Stimulated activated CD4-positive, alpha-beta T cell treated with anti-CD3 and anti-CD28 coated beads, TNF-alpha, amount 100 ng/mL, for 4 hours (primary cell): ENCODE measurements at regions not wholly inside any gene's neighbourhood (a gene's known extent, or its start where the extent isn't known, plus 50 kb on each side); places are given as distances from the start of the nearest gene placed in this dataset.

ENCODE experiments used
- DNase-seq, 3 experiments: peaks; one replicate each; pipeline ENCODE4 v3.0.0-alpha.2; 2020; ENCODE audit warnings: low read depth in 3 of 3

- DNase-seq: no peak
Observed at GRCh38 chr4:38313175-38313574, 350.8 kb upstream of the KLF3 start.

GRCh38 chr4:38313999-38314561 is 349.9 kb upstream of the KLF3 start:
- no peak for DNase-seq

GRCh38 chr4:38314663-38315062 is 349.3 kb upstream of the KLF3 start:
- no peak for DNase-seq

DNA sequence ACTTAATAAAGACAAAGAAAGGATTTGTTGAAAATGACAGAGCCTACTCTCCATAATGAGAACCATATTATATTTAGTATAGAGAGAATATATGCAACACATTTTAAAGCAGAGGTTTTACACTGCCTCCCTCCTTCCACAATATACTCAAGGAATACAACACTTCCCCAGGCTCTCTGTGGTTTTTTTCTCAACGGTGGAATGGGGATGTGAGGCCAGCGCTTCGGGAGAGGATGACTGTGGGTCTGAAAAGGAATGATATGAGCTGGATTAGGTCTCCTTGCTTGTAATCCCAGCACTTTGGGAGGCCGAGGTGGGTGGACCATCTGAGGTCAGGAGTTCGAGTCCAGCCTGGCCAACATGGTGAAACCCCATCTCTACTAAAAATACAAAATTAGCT is 348.7 kb upstream of the KLF3 start:
- no peak for DNase-seq

DNA sequence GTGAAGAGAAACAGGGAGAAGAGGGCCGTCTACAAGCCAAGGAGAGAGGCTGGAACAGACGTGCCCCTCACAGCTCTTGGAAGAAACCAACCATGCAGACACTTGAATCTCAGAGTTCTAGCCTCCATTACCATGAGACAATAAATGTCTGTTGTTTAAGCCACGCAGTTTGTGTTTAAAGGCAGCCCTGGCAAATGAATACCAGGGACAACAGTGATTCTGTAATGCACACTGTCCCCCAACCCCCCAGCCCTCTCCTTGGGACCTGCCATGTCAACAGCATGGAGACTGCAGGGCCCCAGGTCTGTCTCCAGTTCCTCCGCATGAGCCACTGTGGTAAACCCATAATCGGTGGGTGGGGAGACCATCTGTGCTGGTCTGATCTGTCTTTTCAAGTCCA is 348.0 kb upstream of the KLF3 start:
- DNase-seq: no peak

DNA sequence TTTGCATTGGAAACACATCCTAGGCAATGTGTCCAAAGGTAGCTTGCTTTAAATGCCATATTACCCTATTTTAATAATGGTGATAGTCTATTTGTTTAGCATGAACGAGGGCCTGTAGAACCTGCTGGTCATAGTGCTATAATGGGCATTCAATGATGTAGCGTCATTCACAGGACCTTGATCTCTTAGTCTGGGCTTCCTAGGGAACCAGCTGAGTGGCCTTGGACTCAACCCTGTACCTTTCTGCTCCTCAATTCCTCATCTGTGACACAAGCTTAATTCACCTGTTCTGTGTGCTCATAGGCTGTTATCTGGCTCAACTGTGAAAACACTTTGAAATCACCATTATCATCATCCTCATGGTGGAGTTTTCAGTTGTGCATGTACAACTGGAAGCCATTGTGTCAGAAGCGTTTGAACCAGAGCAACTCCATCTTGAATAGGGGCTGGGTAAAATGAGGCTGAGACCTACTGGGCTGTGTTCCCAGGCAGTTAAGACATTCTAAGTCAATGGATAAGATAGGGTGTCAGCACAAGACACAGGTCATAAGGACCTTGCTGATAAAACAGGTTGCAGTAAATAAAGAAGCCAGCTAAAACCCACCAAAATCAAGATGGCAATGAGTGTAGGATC is 346.8 kb upstream of the KLF3 start:
- no peak for DNase-seq

DNA sequence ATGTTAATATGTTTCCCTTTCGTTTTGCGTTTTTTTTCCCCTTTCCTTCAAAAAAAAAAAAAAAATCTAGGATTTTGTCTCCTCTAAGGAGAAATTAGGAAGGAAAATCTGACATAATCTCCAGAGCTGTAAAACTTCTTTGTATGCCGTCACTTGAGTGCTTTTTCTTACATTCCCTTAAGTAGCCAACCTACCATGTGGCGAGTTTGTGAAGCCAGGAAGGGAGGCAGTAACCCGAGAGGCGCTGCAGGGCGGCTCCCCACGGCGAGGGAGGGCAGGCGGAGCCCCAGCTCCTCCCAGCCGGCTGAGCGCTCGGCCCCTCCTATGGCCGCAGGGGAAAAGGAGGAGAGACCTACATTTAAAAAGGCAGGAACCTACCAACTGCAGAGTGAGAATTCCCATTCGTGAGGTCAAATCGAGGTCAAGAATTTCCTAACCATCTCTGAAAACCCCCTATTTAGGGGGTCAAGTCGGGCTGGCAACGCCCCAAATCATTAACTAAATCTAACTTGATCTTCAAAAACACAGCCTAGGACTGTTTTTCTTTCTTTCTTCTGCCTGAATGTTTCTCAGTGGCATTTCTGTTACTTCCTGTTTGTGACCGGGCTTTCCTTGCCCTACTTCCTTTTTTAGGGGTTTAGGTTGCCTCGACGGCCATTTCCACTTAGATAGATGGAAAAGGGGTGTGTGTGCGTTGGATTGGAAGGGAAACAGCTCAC is 345.1 kb upstream of the KLF3 start:
- peak; percentile 29 to 49 (median 42) for DNase-seq

DNA sequence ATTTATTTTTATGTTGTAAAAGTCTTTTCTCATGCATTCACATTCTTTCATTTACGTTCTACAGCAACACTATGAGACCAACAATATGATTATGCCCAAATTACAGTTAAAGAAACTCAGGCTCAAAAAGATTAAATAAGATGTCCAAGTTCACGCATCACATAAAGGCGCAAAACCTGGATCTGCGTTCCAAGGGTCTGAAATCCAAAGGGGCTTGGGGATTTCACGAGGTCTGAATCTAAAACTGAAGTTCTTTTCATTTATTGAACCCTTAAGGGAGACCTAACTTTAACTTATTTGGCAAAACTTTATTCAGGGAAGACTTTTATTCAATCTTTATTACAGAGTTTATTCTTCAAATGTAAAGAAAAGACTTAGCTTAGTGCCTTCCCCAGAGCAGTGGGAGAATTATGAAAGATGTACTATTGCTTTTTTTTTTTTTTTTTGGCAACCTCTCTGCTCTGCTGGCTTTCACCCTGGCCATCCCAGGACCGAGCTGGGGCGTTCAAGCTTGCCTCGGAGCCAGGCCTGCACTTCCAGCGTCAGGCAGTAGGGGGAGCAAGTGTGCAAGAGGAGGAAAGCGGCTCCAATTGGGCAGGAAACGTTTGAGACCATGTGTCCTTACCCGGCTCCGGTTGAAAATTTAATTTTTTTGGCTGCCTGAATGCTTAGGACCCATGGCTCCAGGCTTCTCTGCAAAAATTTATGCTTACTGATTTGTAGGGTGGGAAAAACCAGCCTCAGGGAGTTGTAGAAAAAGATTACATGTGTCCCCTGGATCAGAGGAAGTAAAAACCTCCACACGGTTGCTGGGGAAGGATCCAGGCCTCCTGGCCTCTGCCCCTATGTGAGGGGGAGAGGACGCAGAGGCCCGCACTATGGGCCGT is 344.3 kb upstream of the KLF3 start:
- DNase-seq: peak; percentile 85 to 94 (median 87)

DNA sequence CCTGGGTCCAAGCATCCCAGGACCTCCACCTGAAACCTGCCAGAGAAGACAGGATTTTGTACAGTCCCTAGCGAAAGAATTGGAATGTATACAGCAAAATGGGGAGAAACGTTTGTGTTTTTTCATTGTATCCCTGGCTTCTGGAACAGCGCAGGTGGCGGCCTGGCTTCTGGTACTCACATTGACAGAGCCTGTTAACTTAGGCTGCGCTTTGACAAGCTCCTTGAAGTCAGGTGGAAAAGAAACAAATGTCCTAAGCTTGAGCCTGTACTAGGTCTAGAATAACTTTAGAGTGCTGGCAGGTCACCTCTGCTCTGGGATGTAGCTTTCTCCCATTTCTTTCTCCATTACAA is 343.7 kb upstream of the KLF3 start:
- DNase-seq: no peak

GRCh38 chr4:38320833-38321232 is 343.2 kb upstream of the KLF3 start:
- no peak for DNase-seq

DNA sequence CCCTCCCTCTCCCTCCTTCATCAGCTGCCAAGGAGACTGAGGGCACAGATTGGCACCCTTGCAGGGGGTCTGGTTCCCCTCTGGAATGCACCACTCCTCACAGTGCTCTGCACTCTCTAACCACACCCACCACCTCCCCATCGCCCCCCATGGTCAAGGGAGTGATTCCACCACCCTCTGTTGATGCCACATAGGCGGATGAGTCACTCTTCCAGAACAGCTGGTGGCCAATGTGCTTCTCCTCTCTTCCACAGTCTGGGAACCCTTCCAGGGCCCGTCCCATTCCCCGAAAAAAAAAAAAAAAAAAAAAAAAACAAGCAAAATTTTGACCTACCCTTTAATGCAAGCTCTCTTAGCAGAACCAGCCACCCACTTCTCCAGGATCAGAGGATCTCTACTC is 341.3 kb upstream of the KLF3 start:
- DNase-seq: no peak

GRCh38 chr4:38323141-38323641 is 340.8 kb upstream of the KLF3 start:
- DNase-seq: no peak

DNA sequence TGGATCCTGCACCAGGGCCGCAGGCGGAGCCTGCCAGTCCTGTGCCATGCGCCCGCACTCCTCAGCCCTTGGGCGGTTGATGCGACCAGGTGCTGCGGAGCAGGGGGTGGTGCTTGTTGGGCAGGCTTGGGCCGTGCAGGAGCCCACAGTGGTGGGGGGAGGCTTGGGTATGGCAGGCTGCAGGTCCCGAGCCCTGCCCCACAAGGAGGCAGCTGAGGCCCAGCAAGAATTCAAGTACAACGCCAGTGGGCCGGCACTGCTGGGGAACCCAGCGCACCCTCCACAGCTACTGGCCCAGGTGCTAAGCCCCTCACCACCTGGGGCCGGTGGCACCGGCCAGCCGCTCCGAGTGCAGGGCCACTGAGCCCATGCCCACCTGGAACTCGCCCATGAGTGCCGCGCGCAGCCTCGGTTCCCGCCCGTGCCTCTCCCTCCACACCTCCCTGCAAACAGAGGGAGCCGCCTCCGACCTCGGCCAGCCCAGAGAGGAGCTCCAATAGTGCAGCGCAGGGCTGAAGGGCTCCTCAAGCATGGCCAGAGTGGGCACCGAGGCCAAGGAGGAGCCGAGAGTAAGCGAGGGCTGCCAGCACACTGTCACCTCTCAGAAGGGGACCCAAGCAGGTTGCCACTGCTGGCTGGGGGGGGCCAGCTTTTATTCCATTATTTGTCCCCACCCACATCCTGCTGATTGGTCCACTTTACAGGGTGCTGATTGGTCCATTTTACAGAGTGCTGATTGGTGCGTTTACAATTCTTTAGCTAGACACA is 339.0 kb upstream of the KLF3 start:
- no peak for DNase-seq

- no peak for DNase-seq
Observed at GRCh38 chr4:38325629-38325913, 338.4 kb upstream of the KLF3 start.

DNA sequence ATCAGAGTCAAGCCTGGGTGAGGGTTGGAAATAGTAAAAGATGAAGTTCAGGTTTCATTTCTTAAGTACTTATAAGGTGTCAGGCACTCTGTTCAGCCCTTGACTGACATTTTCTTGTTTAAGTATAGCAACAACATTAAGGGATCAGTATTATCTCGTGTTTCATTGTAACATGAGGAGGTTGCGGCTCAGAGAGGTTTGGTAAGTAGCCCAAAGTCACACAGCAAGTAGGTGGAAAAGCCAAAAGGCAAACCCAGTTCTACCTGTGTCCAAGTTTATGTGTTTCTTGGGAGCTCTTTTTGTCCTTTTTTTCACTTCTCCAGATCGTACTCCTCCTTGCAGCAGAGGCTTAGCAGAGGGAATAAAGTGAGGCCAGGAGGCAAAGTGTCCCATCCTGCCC is 337.5 kb upstream of the KLF3 start:
- no peak for DNase-seq

DNA sequence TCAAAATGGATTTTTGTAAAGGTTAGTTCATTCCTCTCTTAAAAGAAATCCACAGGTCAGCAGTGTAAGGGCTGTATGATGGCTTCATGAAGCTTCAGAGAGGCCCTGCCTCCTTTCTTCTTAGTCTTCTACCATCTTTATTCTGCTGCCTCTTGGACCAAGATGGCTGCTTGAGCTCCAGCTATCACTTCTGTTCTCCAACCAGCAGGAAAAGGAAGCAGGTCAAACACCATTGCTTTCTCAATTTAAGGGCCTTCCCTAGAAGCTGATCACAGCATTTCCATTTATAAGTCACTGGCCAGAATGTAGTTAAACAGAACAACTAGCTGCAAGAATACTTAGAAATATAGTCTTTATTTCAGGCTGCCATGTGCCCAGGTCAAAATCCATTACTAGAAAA is 336.8 kb upstream of the KLF3 start:
- no peak for DNase-seq

- no peak for DNase-seq
Observed at GRCh38 chr4:38328989-38329729, 334.8 kb upstream of the KLF3 start.

GRCh38 chr4:38330321-38330720 is 333.7 kb upstream of the KLF3 start:
- no peak for DNase-seq

- DNase-seq: no peak
Observed at GRCh38 chr4:38330936-38331335, 333.1 kb upstream of the KLF3 start.

DNA sequence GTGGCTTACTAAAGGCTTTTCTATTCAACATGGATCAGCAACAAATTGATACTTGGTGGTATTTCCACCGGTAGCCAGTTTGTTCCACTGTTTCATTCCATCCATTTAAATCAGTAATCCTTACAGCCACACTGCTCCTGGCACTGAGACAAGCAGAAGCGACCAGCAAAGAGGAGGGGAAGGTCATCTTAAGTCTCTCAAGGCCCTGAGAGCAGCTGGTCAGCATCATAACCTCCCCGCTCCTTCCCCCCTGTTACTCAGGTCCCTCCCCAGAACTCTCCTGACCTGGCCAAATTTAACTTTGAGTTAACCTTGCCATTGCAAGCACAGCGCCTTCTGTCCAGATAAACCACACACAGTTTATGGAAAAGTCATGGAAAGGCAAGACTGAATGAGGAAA is 331.3 kb upstream of the KLF3 start:
- DNase-seq: no peak

DNA sequence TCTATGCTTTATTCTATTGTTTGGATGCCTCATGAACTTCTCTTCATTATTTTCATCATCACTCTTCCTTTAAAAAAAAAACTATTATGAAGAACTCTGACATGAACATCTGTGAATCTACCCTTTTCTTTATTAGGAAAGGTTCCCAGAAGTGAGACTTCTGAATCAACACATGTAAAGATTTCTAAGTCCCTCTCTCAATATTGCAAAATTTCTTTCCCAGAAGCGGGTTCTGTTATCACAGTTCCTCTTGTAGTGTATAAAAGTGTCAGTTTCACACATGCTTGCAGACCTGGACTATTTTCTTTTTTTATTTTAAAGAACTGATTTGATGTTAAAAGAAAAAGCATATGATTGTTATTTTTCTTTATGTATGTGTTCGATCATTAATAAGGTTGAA is 330.8 kb upstream of the KLF3 start:
- no peak for DNase-seq
